IPS DF 19.7 (cell line): ENCODE measurements at regions not wholly inside any gene's neighbourhood (a gene's known extent, or its start where the extent isn't known, plus 50 kb on each side); places are given as distances from the start of the nearest gene placed in this dataset.

Source experiments
- DNase-seq: peaks from one replicate; pipeline ENCODE4 v3.0.0-alpha.2; 2013; ENCODE audit warnings: low read depth, low spot score

GRCh38 chr1:229059671-229060539, 211.0 kb upstream of the RAB4A start:
- DNase-seq: no peak

GRCh38 chr1:229062135-229062534, 208.8 kb upstream of the RAB4A start:
- no peak for DNase-seq

- no peak for DNase-seq
These were observed 207.6 kb upstream of the RAB4A start for GRCh38 chr1:229063154-229063773.

GRCh38 chr1:229064320-229065168, 206.4 kb upstream of the RAB4A start:
- DNase-seq: no peak

- no peak for DNase-seq
These were observed 205.3 kb upstream of the RAB4A start for GRCh38 chr1:229065613-229066012.

GRCh38 chr1:229066591-229066990, 204.3 kb upstream of the RAB4A start:
- DNase-seq: no peak

GRCh38 chr1:229067546-229067945, 203.4 kb upstream of the RAB4A start:
- no peak for DNase-seq

GRCh38 chr1:229068270-229068987, 202.5 kb upstream of the RAB4A start:
- DNase-seq: no peak

- DNase-seq: no peak
These were observed 201.7 kb upstream of the RAB4A start for GRCh38 chr1:229069176-229069575.

- DNase-seq: no peak
These were observed 200.7 kb upstream of the RAB4A start for GRCh38 chr1:229070168-229070567.

- no peak for DNase-seq
These were observed 197.7 kb upstream of the RAB4A start for GRCh38 chr1:229073251-229073650.

GRCh38 chr1:229075217-229075616, 195.7 kb upstream of the RAB4A start:
- DNase-seq: no peak

GRCh38 chr1:229075716-229076115, 195.2 kb upstream of the RAB4A start:
- DNase-seq: no peak

GRCh38 chr1:229076195-229076594, 194.7 kb upstream of the RAB4A start:
- no peak for DNase-seq

GRCh38 chr1:229079016-229079595, 191.8 kb upstream of the RAB4A start:
- DNase-seq: no peak

- DNase-seq: no peak
These were observed 190.6 kb upstream of the RAB4A start for GRCh38 chr1:229080361-229080760.

- no peak for DNase-seq
These were observed 185.6 kb upstream of the RAB4A start for GRCh38 chr1:229085291-229085690.

- no peak for DNase-seq
These were observed 184.8 kb upstream of the RAB4A start for GRCh38 chr1:229086091-229086490.

GRCh38 chr1:229086686-229087085, 184.2 kb upstream of the RAB4A start:
- no peak for DNase-seq

GRCh38 chr1:229087339-229087738, 183.6 kb upstream of the RAB4A start:
- no peak for DNase-seq

- no peak for DNase-seq
These were observed 183.0 kb upstream of the RAB4A start for GRCh38 chr1:229087906-229088305.
